ENCODE measurements at regions not wholly inside any gene's neighbourhood (a gene's known extent, or its start where the extent isn't known, plus 50 kb on each side); places are given as distances from the start of the nearest gene placed in this dataset.

DNA sequence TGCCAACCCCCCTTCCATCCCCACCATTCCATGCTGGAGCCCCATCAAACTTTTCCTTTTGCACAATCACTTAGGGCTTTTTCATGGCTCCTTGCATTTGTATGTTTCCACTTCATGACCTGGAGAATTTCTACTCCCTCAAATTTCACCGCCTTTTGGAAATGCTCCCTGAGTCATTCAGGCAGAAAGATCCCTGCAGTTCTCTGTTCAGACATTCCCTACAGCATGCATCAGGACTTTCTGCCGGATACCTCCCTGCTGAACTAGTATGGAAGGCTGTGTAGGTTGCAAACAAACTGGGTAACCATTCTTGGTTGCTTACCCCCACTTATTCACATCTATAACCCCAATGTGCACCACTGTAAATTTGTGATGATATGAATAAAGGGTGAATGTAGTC, 389.6 kb upstream of the CELF4 start:
- TF ChIP-seq WRNIP1 (IDR thresholded peaks at IDR 0.05; ENCODE audit: borderline replicate concordance, low read depth, low read length) (no peak), BACH1 (IDR thresholded peaks at IDR 0.05; ENCODE audit: borderline replicate concordance) (no peak), EP300 (IDR thresholded peaks at IDR 0.05; ENCODE audit: borderline replicate concordance in 1 of 2, control insufficient read depth in 1 of 2, low read depth in 2 of 2, low read length in 2 of 2) (no peak), CREM (IDR thresholded peaks at IDR 0.05; ENCODE audit: low read depth) (no peak), POLR2A (IDR thresholded peaks at IDR 0.05; ENCODE audit: low read depth, low read length) (no peak)
- TF ChIP-seq, protein P1, sequence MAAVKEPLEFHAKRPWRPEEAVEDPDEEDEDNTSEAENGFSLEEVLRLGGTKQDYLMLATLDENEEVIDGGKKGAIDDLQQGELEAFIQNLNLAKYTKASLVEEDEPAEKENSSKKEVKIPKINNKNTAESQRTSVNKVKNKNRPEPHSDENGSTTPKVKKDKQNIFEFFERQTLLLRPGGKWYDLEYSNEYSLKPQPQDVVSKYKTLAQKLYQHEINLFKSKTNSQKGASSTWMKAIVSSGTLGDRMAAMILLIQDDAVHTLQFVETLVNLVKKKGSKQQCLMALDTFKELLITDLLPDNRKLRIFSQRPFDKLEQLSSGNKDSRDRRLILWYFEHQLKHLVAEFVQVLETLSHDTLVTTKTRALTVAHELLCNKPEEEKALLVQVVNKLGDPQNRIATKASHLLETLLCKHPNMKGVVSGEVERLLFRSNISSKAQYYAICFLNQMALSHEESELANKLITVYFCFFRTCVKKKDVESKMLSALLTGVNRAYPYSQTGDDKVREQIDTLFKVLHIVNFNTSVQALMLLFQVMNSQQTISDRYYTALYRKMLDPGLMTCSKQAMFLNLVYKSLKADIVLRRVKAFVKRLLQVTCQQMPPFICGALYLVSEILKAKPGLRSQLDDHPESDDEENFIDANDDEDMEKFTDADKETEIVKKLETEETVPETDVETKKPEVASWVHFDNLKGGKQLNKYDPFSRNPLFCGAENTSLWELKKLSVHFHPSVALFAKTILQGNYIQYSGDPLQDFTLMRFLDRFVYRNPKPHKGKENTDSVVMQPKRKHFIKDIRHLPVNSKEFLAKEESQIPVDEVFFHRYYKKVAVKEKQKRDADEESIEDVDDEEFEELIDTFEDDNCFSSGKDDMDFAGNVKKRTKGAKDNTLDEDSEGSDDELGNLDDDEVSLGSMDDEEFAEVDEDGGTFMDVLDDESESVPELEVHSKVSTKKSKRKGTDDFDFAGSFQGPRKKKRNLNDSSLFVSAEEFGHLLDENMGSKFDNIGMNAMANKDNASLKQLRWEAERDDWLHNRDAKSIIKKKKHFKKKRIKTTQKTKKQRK (IDR thresholded peaks at IDR 0.05; ENCODE audit: low read depth, low read length): no peak
- TF ChIP-seq, protein P2, sequence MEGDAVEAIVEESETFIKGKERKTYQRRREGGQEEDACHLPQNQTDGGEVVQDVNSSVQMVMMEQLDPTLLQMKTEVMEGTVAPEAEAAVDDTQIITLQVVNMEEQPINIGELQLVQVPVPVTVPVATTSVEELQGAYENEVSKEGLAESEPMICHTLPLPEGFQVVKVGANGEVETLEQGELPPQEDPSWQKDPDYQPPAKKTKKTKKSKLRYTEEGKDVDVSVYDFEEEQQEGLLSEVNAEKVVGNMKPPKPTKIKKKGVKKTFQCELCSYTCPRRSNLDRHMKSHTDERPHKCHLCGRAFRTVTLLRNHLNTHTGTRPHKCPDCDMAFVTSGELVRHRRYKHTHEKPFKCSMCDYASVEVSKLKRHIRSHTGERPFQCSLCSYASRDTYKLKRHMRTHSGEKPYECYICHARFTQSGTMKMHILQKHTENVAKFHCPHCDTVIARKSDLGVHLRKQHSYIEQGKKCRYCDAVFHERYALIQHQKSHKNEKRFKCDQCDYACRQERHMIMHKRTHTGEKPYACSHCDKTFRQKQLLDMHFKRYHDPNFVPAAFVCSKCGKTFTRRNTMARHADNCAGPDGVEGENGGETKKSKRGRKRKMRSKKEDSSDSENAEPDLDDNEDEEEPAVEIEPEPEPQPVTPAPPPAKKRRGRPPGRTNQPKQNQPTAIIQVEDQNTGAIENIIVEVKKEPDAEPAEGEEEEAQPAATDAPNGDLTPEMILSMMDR (IDR thresholded peaks at IDR 0.05 in 2 of 3, conservative IDR thresholded peaks at IDR 0.05 in 1 of 3; ENCODE audit: control insufficient read depth in 2 of 3, extremely low read depth in 1 of 3, insufficient read depth in 1 of 3, low read depth in 3 of 3, low read length in 3 of 3): no peak
- TF ChIP-seq, protein P3, sequence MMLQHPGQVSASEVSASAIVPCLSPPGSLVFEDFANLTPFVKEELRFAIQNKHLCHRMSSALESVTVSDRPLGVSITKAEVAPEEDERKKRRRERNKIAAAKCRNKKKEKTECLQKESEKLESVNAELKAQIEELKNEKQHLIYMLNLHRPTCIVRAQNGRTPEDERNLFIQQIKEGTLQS (IDR thresholded peaks at IDR 0.05; ENCODE audit: borderline replicate concordance, extremely low read depth, low read depth, low read length): no peak

All from GM12878 (cell line).